ENCODE measurements at regions not wholly inside any gene's neighbourhood (a gene's known extent, or its start where the extent isn't known, plus 50 kb on each side); places are given as distances from the start of the nearest gene placed in this dataset.

- no peak for TF ChIP-seq CTCF (conservative IDR thresholded peaks at IDR 0.05; ENCODE audit: low read depth, low read length)
- no peak for TF ChIP-seq POLR2A (IDR thresholded peaks at IDR 0.05; ENCODE audit: low read depth, low read length)
These were observed 125.3 kb downstream of the VPREB1 start for GRCh38 chr22:22369964-22370270.

All from IMR-90 (cell line).